NCI-H1092 (cell line): ENCODE measurements at regions not wholly inside any gene's neighbourhood (a gene's known extent, or its start where the extent isn't known, plus 50 kb on each side); places are given as distances from the start of the nearest gene placed in this dataset.
"Not testable (repeated sequence)": the region's sequence is repeated elsewhere in the genome, so short reads cannot be mapped to it uniquely, and the experiment has no call there.

Source experiments
- DNase-seq: peaks from one replicate; lab custom pipeline; 2025; lab: John Stamatoyannopoulos, UW

DNA sequence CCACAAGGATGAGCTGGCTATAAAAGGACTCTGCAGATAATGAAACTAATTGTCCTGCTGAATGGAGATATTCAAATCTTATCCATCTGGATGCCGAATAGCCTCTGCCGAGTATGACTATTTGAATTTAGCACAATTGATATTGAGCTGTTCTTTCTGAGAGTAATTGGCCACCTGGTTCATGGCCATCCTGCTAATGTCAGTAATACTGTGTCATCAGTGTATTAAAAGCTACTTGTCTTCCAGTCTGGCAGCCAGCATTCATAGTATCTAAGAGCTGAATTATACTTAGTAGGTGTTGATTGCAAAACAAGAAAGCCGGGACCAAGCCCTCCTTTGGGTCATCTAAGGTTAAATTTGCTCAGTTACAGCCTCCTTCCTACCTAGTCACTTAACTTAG, 310.7 kb upstream of the NCAM1 start:
- no peak for DNase-seq

DNA sequence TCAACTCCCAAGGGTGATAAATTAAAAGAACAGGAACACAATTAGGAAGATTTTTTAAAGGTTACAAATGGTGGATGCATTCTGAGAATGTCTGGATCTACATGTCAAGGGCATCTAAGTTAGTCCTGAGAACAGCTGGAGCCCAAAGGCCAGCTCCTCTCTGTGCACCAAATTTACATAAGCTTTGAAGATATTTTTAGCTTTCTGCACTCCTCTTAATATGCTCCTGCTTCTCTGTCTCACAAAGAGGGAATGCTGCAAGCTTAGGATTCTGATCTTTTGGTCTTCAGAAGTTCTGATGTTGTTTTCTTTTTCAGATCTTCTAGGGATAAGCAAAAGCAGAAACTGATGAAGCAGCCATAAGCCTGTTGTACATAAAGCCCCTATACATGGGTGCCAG, 309.8 kb upstream of the NCAM1 start:
- no peak for DNase-seq

DNA sequence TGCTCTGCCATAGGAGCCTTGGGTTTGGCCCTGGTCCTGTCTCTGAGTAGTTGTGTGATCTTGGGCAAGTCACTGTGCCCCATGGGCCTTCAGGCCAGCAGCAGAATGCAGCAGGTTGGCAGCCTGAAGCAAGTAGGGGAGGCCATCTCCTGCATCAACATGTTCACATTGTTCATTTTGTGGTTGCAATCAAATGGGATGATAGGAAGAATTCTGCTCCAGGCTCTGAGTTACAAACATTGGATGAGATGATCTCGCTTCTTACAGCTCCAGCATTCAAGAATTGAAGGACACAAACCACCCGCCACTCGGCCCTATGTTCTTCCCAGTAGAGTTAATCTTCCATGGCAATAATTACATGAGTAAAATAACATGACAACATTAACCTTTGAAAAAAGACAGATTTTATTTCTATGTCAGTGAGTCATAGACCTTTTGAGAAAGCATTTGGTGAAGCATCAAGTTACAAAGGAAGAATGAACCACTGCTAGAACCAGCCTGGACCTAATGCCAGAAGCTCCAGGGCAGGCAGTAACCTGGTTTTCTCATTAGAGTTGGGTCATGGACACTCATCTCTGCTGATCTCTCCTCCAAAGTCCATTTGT, 308.3 kb upstream of the NCAM1 start:
- no peak for DNase-seq

DNA sequence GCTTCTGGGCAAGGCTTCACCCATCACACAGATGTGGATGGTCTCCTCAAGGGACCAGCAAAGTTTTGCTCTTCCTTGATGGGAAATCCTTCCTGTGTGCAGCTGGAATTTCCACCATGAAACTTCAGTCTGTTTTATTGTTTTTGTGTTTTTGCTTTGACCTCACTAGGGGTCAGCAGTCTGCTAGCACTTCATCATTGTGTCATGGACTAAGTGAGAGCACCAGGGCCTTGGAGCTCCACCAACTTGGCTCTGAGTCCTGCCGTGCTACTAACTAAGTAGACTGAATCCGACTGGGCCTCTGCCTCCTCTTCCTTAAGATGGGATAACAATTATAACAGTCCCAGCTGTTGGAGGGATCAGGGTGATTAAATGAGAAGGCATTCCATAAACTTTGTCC, 305.8 kb upstream of the NCAM1 start:
- DNase-seq = no peak

DNA sequence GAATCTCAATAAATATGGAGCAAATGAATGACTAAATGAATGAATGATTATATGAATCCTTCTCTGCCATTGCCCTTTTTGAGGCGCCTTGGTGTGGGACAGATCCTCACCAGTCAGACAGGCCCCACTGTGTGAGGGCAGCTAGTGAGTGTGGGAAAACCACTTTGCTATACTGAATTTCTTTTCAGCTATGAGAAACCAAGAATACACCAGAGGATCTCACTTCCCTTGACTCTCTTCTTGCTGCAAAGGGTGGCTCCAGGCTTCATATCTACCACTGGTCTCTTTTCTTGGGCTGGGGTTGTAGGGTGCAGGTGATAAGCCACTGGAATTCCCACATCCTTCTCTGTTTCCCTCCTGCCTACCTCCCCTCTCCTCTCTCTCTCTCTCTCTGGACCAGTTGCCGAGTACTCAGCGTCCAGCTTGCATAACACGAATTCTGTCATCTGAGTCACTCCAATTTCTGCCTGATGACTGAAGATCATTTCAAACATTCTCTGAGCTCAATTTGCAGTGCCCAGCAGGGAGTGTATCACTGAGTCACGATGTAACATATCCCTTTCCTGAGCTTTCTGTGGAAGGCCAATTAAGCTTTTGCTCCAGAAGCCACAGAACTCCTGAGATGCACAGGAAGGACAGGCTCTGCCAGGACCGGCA, 304.3 kb upstream of the NCAM1 start:
- no peak for DNase-seq

DNA sequence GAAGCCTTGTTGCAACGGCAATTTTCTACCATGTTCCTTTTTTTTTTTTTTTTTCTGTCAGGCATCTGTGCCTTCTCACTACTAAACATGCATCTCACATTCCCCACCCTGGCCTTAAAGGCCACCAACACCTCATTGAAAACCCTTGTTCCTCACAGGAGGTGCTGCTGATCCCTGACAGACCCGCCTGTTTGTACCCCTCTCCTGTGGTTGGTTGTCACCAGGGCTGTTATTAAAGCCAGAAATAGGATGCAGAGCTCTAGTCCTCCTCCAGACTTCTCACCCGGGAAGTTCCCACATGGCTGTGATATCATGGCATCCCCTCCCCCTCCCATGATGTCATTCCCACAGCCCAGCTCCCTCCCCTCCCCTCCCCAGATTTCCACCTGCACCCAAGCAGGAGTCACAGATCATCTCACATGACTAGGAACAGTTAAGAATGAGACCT, 302.8 kb upstream of the NCAM1 start:
- DNase-seq = no peak

DNA sequence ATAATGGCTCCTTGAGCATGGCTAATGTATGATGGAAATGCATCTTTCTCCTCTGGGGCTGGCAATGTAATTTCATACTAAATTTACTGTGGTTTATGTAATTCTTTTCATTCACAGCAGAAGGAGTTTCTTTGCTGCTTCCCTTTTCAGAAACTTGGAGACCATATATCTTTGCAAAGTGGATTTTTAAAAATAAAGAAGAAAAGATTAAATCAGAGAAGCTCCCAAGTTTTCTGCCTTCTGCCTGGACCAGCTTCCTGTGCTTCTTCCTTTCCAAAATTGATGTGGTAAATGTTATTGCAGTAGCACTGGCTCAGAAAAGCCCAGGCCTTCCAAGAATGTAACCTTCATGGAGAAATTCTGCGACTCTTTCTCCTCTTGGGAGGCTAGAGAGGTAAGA, 300.1 kb upstream of the NCAM1 start:
- DNase-seq = no peak

DNA sequence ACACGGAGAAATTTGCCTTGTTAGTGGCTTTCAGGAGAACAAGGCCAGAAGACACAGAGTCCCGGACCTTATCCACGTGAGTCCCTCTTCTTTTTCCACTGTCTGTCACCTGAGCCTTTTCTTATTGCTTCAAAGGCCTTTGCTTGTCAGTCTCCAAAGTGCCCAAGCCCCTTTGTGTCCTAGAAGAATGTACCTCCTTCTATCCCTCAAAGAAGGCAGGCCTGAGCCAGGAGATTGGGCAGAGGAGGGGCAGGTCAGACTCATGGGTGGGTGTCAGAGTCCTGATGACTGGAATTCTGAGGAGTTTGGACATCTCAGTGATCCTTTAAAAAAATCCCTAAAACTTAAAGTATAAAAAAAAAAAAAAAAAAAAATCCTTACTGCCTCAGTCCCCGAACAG, 299.6 kb upstream of the NCAM1 start:
- DNase-seq = no peak

DNA sequence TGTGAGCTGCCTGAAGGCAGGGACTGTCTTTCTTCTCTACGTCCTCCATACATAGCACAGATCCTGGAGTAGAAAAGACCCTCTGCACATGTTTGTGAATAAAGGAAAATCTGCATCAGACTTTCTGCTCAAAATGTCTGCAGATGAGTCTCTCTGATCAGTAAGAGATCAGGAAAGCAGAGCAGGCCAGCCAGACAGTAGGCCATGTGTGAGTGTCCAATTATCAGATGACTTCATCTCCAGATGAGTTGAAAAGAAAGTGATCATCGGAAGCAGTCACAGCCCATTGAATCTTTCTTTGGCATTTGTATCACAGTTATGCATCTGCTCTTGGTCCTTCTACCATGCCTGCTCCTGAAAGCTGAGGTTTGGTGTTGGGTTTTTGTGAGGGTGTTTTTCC, 298.7 kb upstream of the NCAM1 start:
- no peak for DNase-seq

DNA sequence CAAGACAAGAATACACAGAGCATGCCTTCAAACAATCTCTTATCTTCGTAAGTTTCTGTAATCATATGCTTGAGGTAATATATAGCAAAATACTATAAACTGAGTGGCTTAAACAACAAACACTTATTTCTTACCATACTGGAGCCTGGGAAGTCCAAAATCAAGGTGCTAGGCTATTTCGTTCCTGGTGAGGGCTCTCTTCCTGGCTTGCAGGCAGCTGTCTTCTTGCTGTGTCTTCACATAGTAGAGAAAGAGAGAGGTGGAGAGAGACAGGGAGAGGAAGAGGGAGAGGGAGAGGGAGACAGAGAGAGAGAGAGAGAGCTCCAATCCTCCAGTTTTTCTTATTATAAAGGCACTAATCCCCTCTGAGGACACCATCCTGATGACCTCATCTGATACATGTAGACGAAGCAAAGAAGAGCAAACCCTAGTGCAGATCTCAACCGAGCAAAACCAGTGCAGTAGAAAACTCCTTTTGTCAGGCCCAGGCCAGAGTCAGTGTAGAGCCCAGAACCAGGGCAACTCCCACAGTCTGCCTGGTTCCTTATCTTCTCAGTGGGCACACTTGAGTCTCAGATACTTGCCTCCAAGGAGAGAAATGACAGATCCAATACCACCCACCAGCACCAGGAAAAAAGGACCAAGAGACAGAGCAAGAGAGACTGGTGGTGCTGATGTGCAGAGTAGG, 297.1 kb upstream of the NCAM1 start:
- no peak for DNase-seq

DNA sequence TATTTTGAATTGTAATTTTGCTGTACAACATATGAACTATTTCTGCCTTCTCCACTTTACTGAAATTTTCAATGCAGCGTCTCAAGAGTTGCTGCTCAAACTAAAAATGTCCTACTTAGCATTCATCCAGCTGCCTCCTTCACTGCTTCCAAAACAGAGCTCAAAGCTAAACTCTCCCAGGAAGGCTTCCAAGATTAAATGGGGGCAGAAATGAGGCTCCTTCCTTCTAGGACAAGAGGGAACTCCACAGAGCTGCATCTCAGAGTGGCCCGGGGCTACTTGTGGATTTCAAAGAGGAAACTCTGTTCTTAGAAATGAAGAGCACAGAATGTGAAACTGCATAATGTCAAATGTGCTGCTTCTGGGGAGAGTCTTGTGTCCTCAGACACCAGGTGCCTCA, 295.9 kb upstream of the NCAM1 start:
- no peak for DNase-seq

DNA sequence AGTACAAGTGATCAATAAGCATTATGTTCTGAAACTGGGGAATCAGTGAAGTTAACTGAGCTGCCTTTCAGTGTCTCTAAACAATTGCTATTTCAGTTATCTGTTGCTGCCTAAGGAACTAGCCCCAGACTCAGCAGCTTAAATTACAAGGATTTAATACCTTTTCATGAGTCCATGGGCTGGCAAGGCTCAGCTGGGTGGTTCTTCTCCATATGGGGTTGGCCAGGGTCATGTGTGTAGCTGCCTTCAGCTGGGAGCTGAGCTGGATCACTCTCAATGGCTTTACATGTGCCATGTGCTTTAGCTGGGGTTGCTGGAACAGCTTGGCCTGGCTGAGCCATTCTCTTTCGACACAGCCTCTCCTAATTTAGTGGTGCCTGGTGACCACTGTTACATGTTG, 295.0 kb upstream of the NCAM1 start:
- DNase-seq = no peak

DNA sequence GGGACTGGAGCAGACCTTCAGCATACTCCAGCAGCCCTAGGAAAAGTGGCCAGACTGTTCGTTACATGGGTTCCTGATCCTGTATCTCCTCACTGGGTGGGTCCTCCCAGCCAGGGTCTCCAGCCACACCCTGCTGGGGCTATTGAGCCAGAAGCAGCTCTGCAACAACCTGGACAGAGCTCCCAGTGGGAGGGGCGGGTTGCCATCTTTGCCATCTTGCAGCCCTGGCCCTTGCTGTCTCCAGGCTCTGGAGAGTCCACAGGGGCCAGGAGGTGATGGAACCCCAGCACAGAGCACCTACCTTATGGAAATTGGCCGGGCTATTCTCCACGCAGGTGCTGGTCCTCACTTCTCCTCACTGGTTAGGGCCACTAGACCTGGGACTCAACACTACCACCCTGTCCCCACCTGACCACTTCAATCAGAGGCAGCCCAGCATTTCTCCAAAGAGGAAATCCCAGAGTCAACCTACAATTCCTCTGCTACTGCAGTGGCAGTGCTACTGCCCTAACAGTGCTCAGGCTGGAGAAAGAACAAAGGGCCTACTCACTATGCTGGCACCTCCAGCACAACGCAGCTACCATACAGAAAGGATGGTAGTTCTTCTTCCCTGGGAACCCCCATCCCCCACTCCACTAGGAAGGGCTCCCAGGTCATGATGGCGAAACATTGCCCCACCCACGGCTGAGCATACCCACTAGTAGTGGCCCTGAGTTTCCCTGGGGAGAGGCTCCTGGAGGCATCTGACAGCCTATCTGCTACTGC, 290.2 kb upstream of the NCAM1 start:
- DNase-seq = no peak

DNA sequence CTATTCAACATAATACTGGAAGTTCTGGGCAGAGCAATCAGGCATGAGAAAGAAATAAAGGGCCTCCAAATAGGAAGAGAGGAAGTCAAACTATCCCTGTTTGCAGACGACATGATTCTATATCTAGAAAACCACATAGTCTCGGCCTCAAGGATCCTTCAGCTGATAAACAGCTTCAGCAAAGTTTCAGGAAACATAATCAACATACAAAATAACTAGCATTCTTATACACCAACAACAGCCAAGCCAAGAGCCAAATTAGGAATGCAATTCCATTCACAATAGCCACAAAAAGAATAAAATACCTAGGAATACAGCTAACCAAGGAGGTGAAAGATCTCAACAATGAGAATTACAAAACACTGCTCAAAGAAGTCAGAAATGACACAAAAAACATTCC, 287.8 kb upstream of the NCAM1 start:
- not testable (repeated sequence) for DNase-seq

DNA sequence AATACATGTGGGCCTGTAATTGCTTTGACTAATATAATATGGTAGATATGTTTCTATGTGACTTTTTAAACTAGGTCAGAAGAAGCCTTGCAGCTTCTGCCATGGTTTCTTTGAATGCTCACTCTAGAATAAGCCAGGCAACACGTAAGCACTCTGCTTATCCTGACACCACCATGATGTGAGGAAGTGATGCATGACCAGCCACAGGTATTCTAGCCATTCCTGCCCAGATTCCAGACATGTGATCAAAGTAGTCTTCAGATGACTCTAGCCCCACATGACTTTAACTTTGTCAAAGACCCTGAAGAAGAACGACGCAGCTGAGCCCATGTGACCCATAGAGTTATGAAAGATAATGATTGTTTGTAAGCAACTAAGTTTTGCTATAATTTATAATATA, 276.1 kb upstream of the NCAM1 start:
- no peak for DNase-seq

DNA sequence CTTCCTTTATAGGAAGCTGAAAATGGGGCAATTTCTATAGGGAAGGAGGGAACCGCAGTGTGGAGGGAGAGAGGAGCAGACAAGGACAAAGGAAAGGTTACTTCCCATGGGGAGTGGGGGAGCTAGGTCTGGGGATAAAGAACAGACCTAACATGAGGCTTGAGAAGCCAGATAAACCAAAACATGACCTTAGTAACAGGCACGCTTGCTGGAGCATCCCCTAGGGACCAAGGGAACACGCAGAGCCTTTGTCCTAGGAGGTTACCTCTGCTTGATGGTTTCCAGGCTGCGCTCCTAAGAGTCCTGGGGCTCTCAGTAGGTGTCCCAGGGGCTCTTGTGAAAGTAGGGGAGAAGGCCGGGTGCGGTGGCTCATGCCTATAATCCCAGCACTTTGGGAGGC, 271.4 kb upstream of the NCAM1 start:
- DNase-seq = no peak

DNA sequence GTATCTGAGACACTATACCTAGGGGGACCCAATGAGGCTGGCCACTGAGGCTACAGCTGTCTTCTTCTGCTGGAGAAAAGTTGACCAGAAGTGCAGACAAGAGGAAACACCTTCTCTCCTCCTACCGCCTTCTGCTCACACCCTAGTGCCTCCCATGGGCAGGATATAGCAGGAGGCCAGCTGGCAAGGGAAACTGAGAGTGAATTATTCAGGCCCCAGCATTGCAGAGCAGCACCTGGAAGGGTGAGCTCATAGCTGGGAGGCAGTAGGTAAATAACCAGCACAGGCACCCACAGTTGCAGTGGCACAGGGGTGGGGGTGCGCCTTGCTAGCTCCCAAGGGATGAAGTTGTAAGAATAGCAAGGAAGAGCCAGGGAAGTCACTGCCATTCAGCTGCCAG, 267.4 kb upstream of the NCAM1 start:
- no peak for DNase-seq

DNA sequence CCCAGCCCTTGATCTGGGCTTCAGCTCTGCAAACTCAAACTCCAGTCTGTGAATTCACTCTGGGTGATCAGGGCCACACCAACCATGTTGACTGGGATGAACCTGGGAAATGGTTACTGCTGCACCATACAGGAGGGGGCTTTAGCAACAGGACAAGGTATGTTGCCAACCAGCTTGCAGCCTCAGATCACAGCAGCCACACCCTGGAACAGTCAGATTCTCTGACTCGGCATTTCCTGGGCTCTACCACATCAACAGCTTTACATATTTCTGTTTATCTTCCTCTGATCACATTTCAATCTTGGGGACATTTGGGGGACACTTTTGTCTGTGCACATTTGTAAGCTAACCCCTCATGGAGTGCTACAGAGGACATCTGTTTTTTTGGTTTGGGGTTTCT, 267.0 kb upstream of the NCAM1 start:
- no peak for DNase-seq

DNA sequence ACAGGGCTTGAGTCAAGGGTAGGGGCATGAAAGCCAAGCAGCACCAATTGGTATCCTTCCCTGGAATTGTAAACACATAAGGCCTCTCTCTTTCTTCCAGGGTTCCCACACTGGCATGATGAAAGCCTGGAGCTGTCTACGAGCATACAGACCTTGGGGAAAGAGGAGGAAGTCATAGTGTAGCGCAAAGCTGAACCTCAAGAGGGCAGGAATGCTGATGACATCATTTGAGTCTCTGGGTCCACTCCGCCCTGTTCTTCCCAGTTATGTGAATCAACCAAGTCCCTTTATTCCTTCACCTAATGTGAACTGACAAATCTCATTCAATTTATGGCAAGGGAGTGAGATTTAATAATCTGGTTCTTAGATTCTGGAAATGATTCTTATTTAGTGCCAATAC, 266.4 kb upstream of the NCAM1 start:
- no peak for DNase-seq

DNA sequence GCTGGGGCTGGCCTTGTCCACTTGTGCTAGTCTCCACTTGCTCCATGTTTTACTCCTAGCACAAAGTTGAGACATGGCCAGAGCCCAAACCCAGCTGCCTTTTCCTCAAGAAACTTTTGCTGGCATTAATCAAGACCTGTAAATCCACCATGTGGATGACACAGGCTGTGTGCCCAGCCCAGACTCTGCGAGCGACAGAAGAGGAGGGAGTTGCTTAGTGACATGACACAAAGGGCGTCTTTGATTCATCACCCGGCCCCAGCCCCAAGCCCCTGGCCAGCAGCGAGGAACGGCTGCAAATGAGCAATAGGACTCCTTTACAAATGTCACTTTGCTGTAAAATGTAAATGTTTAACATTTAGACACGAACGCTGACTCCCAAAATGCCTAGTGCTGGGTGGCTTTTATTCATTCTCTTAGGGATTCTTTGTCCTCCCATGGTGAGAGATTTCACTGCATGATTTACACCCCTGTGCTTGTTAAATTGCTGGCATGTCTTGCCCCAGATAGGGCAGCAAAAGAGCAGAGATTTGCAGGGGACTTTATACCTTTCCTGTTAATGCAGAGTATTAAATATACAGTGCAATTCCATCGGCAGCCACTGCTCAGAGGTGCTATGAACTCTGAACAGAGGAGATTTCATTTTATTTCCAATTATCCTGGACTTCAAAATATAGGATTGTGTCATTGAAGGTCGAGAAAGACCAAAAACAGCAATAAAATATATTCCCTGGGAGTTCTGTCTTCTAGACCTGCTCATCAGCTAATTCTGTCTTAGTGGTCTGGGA, 263.6 kb upstream of the NCAM1 start:
- DNase-seq = no peak

DNA sequence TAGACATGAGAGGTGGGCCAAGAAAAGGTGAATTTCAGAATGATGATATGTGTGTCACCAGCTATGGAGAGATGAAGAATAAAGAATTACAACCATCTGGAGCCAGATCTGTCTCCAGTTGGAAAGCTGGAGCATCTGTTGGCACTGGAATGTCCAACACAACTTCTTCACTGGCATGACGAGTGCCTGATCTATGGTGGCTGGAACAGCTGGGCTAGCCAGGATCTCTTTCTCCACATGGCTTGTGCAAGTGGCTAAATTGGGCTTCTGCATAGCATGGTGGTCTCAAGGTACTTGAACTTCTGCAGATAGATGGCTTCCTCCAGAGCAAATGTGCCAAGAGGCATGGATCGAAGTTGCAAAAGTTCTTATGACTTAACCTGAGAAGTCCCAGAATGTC, 256.1 kb upstream of the NCAM1 start:
- DNase-seq = no peak

DNA sequence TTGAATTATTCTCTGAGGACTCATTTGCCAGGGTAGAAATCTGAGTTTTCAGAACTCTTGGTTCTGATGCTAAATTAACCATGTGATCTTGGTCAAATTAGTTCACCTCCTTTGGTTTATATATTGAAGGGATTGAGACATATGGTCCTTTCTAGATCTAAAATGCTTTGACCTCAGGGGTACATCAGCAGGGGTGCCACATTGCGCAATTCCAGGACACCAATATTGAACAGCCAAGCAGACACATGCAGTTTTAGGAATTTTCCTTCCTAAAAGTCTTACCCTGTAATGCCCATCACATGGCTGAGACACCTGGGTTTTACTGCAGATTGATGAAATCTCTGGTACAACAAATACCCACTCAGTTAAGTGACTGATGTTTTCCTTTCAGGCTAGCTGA, 254.4 kb upstream of the NCAM1 start:
- DNase-seq = no peak
